ENCODE measurements at regions not wholly inside any gene's neighbourhood (a gene's known extent, or its start where the extent isn't known, plus 50 kb on each side); places are given as distances from the start of the nearest gene placed in this dataset.

DNA sequence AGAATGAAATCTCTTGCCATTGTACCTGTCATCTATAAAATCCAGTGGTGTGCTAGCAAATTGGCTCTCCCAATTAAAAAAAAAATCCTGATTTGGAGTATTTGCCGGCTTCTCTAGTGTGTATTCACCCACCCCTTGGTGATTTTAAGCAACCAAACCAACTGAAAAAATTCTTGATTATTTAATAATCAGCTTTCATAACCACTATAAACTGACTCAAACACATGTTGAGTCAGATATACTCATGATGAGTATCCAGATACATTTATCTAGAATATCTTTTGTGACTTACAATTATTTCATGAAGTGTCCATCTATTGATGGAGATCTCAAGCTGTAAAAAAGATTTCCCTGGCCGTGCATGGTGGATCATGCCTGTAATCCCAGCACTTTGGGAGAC, 205.4 kb downstream of the RASSF9 start:
- no peak overlapping the region for H2AFZ ChIP-seq (ENCODE audit: low read length)
- 0% methylated on average over 2 of the region's 2 CpGs for WGBS (ENCODE audit: low lambda C conversion rate)
- H3K9ac ChIP-seq (ENCODE audit: insufficient read depth, low read depth, low read length), result no peak overlapping the region
- POLR2A ChIA-PET, result no interaction called here
- H3K27ac ChIP-seq (ENCODE audit: extremely low read length, insufficient read depth, low read length), result no peak overlapping the region
- no peak for TF ChIP-seq ZNF879 (CRISPR knock-in tag; IDR thresholded peaks at IDR 0.05)
- no peak for TF ChIP-seq PHB2 (IDR thresholded peaks at IDR 0.05; ENCODE audit: partially characterized antibody)
- TF ChIP-seq ZNF562 (CRISPR knock-in tag; IDR thresholded peaks at IDR 0.05; ENCODE audit: borderline replicate concordance), result no peak
- TF ChIP-seq ZNF619 (CRISPR knock-in tag; IDR thresholded peaks at IDR 0.05), result no peak
- no peak for TF ChIP-seq ZNF333 (CRISPR knock-in tag; IDR thresholded peaks at IDR 0.05; ENCODE audit: borderline replicate concordance)
- TF ChIP-seq ZNF781 (CRISPR knock-in tag; IDR thresholded peaks at IDR 0.05; ENCODE audit: borderline replicate concordance, not compliant biosample characterization), result no peak
- TF ChIP-seq NFE2L2 (IDR thresholded peaks at IDR 0.05; ENCODE audit: low read length), result no peak
- TF ChIP-seq NFRKB (IDR thresholded peaks at IDR 0.05), result no peak
- FAIRE-seq (no peak), DNase-seq (ENCODE audit: low spot score) (no peak), ATAC-seq (no peak)
- no peak overlapping the region for H3K4me3 ChIP-seq (replicated peaks in 1 of 3; ENCODE audit: insufficient read depth in 1 of 3, low read depth in 2 of 3, low read length in 3 of 3)
- H3K9me3 ChIP-seq (ENCODE audit: low read length), result no peaks in the 10 kb centered on the region
- H3K27me3 ChIP-seq (ENCODE audit: control insufficient read depth in 1 of 2, insufficient read depth in 2 of 2, low read length in 2 of 2), result no peaks in the 10 kb centered on the region
- CTCF ChIA-PET (ENCODE audit: low intra/inter-chr PET ratio, low total read pairs), result no interaction called here
- intact Hi-C loops (cut with micrococcal nuclease; ENCODE audit: unreplicated experiment), result no loop called here
- in situ Hi-C loops (cut with HindIII; ENCODE audit: extremely low pct_ligation_motif_present, low pct_unique_long_range_greater_than_20kb), result no loop called here
- H3K79me2 ChIP-seq (ENCODE audit: insufficient read depth, low read length), result no peaks in the 10 kb centered on the region
- BruUV-seq (replicated peaks), result no TSS peak
- H4K20me1 ChIP-seq (ENCODE audit: insufficient read depth, low read length), result no peaks in the 10 kb centered on the region
- no peaks in the 10 kb centered on the region for H3K36me3 ChIP-seq (replicated peaks in 1 of 2; ENCODE audit: control insufficient read depth in 1 of 2, insufficient read depth in 2 of 2, low read length in 2 of 2)
- H3K4me1 ChIP-seq (ENCODE audit: insufficient read depth, low read length), result no peaks in the 10 kb centered on the region
- no peak overlapping the region for H3K4me2 ChIP-seq (ENCODE audit: low read depth, low read length)

DNA sequence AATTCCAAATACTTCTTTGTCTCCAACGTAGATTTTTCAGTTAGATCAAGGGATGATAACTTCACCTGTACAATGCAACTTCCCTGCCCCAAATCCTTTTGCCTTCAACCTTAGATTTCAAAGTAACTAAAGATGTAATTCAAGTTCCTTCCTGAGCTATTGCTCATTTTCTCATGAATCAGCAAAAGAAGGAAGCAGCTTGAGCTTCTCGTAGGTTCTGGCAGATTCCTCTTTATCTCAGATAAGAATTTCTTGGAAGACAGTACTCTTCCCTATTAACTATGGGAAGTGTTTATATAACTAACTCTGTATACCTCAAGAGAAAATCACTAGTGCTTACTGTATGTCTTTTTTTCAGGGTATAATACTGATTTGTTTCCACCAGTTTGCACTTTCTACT, 203.8 kb downstream of the RASSF9 start:
- in situ Hi-C loops (cut with HindIII; ENCODE audit: extremely low pct_ligation_motif_present, low pct_unique_long_range_greater_than_20kb), result no loop called here
- no peak overlapping the region for H3K4me2 ChIP-seq (ENCODE audit: low read depth, low read length)
- H3K36me3 ChIP-seq (replicated peaks in 1 of 2; ENCODE audit: control insufficient read depth in 1 of 2, insufficient read depth in 2 of 2, low read length in 2 of 2), result no peaks in the 10 kb centered on the region
- no peaks in the 10 kb centered on the region for H3K9me3 ChIP-seq (ENCODE audit: low read length)
- no peaks in the 10 kb centered on the region for H3K4me1 ChIP-seq (ENCODE audit: insufficient read depth, low read length)
- FAIRE-seq (no peak), ATAC-seq (no peak), DNase-seq (ENCODE audit: low spot score) (no peak)
- POLR2A ChIA-PET, result no interaction called here
- H3K27ac ChIP-seq (ENCODE audit: extremely low read length, insufficient read depth, low read length), result no peak overlapping the region
- BruUV-seq (replicated peaks), result no TSS peak
- intact Hi-C loops (cut with micrococcal nuclease; ENCODE audit: unreplicated experiment), result no loop called here
- no peak overlapping the region for H3K4me3 ChIP-seq (replicated peaks in 1 of 3; ENCODE audit: insufficient read depth in 1 of 3, low read depth in 2 of 3, low read length in 3 of 3)
- H3K79me2 ChIP-seq (ENCODE audit: insufficient read depth, low read length), result no peaks in the 10 kb centered on the region
- 3% methylated on average over 2 of the region's 2 CpGs for WGBS (ENCODE audit: low lambda C conversion rate)
- no peaks in the 10 kb centered on the region for H4K20me1 ChIP-seq (ENCODE audit: insufficient read depth, low read length)
- no peaks in the 10 kb centered on the region for H3K27me3 ChIP-seq (ENCODE audit: control insufficient read depth in 1 of 2, insufficient read depth in 2 of 2, low read length in 2 of 2)
- no peak overlapping the region for H2AFZ ChIP-seq (ENCODE audit: low read length)
- TF ChIP-seq, protein P1, sequence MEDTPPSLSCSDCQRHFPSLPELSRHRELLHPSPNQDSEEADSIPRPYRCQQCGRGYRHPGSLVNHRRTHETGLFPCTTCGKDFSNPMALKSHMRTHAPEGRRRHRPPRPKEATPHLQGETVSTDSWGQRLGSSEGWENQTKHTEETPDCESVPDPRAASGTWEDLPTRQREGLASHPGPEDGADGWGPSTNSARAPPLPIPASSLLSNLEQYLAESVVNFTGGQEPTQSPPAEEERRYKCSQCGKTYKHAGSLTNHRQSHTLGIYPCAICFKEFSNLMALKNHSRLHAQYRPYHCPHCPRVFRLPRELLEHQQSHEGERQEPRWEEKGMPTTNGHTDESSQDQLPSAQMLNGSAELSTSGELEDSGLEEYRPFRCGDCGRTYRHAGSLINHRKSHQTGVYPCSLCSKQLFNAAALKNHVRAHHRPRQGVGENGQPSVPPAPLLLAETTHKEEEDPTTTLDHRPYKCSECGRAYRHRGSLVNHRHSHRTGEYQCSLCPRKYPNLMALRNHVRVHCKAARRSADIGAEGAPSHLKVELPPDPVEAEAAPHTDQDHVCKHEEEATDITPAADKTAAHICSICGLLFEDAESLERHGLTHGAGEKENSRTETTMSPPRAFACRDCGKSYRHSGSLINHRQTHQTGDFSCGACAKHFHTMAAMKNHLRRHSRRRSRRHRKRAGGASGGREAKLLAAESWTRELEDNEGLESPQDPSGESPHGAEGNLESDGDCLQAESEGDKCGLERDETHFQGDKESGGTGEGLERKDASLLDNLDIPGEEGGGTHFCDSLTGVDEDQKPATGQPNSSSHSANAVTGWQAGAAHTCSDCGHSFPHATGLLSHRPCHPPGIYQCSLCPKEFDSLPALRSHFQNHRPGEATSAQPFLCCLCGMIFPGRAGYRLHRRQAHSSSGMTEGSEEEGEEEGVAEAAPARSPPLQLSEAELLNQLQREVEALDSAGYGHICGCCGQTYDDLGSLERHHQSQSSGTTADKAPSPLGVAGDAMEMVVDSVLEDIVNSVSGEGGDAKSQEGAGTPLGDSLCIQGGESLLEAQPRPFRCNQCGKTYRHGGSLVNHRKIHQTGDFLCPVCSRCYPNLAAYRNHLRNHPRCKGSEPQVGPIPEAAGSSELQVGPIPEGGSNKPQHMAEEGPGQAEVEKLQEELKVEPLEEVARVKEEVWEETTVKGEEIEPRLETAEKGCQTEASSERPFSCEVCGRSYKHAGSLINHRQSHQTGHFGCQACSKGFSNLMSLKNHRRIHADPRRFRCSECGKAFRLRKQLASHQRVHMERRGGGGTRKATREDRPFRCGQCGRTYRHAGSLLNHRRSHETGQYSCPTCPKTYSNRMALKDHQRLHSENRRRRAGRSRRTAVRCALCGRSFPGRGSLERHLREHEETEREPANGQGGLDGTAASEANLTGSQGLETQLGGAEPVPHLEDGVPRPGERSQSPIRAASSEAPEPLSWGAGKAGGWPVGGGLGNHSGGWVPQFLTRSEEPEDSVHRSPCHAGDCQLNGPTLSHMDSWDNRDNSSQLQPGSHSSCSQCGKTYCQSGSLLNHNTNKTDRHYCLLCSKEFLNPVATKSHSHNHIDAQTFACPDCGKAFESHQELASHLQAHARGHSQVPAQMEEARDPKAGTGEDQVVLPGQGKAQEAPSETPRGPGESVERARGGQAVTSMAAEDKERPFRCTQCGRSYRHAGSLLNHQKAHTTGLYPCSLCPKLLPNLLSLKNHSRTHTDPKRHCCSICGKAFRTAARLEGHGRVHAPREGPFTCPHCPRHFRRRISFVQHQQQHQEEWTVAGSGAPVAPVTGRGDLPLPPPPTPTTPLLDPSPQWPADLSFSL (CRISPR knock-in tag; IDR thresholded peaks at IDR 0.05), result no peak
- TF ChIP-seq MAFK (conservative IDR thresholded peaks at IDR 0.05 in 1 of 2, IDR thresholded peaks at IDR 0.05 in 1 of 2; ENCODE audit: low read length in 2 of 2) (peak; percentile 44 to 77; a peak in 3 of 4 replicates), MAFF (IDR thresholded peaks at IDR 0.05; ENCODE audit: low read depth, low read length) (peak; percentile 62)
- H3K9ac ChIP-seq (ENCODE audit: insufficient read depth, low read depth, low read length), result no peak overlapping the region
- CTCF ChIA-PET (ENCODE audit: low intra/inter-chr PET ratio, low total read pairs), result no interaction called here

Data from HepG2 (cell line).